ENCODE measurements at regions not wholly inside any gene's neighbourhood (a gene's known extent, or its start where the extent isn't known, plus 50 kb on each side); places are given as distances from the start of the nearest gene placed in this dataset.

DNA sequence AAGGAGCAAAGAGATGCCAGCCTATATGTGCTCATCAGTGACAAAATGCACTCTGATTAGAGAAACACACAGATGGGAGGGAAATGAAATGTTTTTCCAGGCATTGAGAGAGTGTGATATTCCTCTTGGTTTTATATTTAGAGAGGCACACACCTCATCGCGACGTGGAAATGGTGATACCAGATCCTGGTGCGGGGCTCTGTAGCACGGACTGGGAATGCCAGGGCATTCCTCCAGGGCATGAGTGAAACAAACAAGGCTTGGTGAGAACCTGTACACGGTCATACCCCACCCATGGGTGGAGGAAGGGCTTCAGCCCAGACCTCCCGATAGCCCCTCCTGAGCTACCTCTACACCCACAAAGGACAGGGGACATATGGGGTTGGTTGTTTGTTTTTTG, 280.2 kb downstream of the C16orf95 start:
- TF ChIP-seq POLR2A (IDR thresholded peaks at IDR 0.05): no peak
- TF ChIP-seq, protein P1, sequence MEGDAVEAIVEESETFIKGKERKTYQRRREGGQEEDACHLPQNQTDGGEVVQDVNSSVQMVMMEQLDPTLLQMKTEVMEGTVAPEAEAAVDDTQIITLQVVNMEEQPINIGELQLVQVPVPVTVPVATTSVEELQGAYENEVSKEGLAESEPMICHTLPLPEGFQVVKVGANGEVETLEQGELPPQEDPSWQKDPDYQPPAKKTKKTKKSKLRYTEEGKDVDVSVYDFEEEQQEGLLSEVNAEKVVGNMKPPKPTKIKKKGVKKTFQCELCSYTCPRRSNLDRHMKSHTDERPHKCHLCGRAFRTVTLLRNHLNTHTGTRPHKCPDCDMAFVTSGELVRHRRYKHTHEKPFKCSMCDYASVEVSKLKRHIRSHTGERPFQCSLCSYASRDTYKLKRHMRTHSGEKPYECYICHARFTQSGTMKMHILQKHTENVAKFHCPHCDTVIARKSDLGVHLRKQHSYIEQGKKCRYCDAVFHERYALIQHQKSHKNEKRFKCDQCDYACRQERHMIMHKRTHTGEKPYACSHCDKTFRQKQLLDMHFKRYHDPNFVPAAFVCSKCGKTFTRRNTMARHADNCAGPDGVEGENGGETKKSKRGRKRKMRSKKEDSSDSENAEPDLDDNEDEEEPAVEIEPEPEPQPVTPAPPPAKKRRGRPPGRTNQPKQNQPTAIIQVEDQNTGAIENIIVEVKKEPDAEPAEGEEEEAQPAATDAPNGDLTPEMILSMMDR (IDR thresholded peaks at IDR 0.05): no peak

Data from heart left ventricle (tissue), 13 donors.